ENCODE measurements at regions not wholly inside any gene's neighbourhood (a gene's known extent, or its start where the extent isn't known, plus 50 kb on each side); places are given as distances from the start of the nearest gene placed in this dataset.

GRCh38 chr9:113764572-113764971 lies 111.5 kb upstream of the ZNF618 start:
- intact Hi-C loops (cut with DNase I), result no loop called here
- ATAC-seq (no peak), DNase-seq (ENCODE audit: low spot score) (no peak)

GRCh38 chr9:113769412-113769811 lies 106.7 kb upstream of the ZNF618 start:
- ATAC-seq (no peak), DNase-seq (ENCODE audit: low spot score) (no peak)
- intact Hi-C loops (cut with DNase I), result no loop called here

GRCh38 chr9:113770396-113770795 lies 105.7 kb upstream of the ZNF618 start:
- DNase-seq (ENCODE audit: low spot score) (no peak), ATAC-seq (no peak)
- intact Hi-C loops (cut with DNase I), result no loop called here

- DNase-seq (ENCODE audit: low spot score), result no peak
- intact Hi-C loops (cut with DNase I), result no loop called here
- no peak for ATAC-seq
Observed at GRCh38 chr9:113771199-113771598, 104.9 kb upstream of the ZNF618 start.

GRCh38 chr9:113772121-113772810 lies 103.8 kb upstream of the ZNF618 start:
- DNase-seq (ENCODE audit: low spot score), result no peak
- peak; percentile 93 for ATAC-seq
- intact Hi-C loops (cut with DNase I), result no loop called here

GRCh38 chr9:113774963-113775362 lies 101.1 kb upstream of the ZNF618 start:
- intact Hi-C loops (cut with DNase I), result no loop called here
- DNase-seq (ENCODE audit: low spot score) (no peak), ATAC-seq (no peak)

- ATAC-seq, result no peak
- intact Hi-C loops (cut with DNase I), result no loop called here
- DNase-seq (ENCODE audit: low spot score), result no peak
Observed at GRCh38 chr9:113775749-113776148, 100.4 kb upstream of the ZNF618 start.

GRCh38 chr9:113776194-113776593 lies 99.9 kb upstream of the ZNF618 start:
- ATAC-seq, result no peak
- intact Hi-C loops (cut with DNase I), result no loop called here
- DNase-seq (ENCODE audit: low spot score), result no peak

- intact Hi-C loops (cut with DNase I), result loop anchor here (2.0 kb wide), 1 partner anchor 33 kb away; no protein-coding TSS in a partner anchor
- DNase-seq (ENCODE audit: low spot score), result no peak
- ATAC-seq, result no peak
Observed at GRCh38 chr9:113781381-113781780, 94.7 kb upstream of the ZNF618 start.

GRCh38 chr9:113781896-113782295 lies 94.2 kb upstream of the ZNF618 start:
- ATAC-seq, result no peak
- intact Hi-C loops (cut with DNase I), result loop anchor here (2.0 kb wide), 1 partner anchor 33 kb away; no protein-coding TSS in a partner anchor

GRCh38 chr9:113783475-113783874 lies 92.6 kb upstream of the ZNF618 start:
- DNase-seq (ENCODE audit: low spot score) (no peak), ATAC-seq (no peak)
- intact Hi-C loops (cut with DNase I), result no loop called here

More at GRCh38 chr9:113781896-113782295, 94.2 kb upstream of the ZNF618 start:
- DNase-seq (ENCODE audit: low spot score), result no peak

- ATAC-seq (peak; percentile 50), DNase-seq (ENCODE audit: low spot score) (no peak)
- intact Hi-C loops (cut with DNase I), result no loop called here
Observed at GRCh38 chr9:113785334-113785733, 90.8 kb upstream of the ZNF618 start.

GRCh38 chr9:113786071-113786470 lies 90.0 kb upstream of the ZNF618 start:
- intact Hi-C loops (cut with DNase I), result no loop called here
- DNase-seq (ENCODE audit: low spot score) (no peak), ATAC-seq (no peak)

GRCh38 chr9:113787871-113788270 lies 88.2 kb upstream of the ZNF618 start:
- DNase-seq (ENCODE audit: low spot score) (no peak), ATAC-seq (no peak)
- intact Hi-C loops (cut with DNase I), result no loop called here

GRCh38 chr9:113788616-113789330 lies 87.3 kb upstream of the ZNF618 start:
- DNase-seq (ENCODE audit: low spot score) (no peak), ATAC-seq (no peak)
- intact Hi-C loops (cut with DNase I), result no loop called here

GRCh38 chr9:113790093-113790492 lies 86.0 kb upstream of the ZNF618 start:
- no peak for DNase-seq (ENCODE audit: low spot score)
- intact Hi-C loops (cut with DNase I), result no loop called here

GRCh38 chr9:113793558-113793957 lies 82.6 kb upstream of the ZNF618 start:
- DNase-seq (ENCODE audit: low spot score) (no peak), ATAC-seq (peak; percentile 84)
- intact Hi-C loops (cut with DNase I), result no loop called here

More at GRCh38 chr9:113790093-113790492, 86.0 kb upstream of the ZNF618 start:
- ATAC-seq, result no peak

- intact Hi-C loops (cut with DNase I), result no loop called here
- ATAC-seq (no peak), DNase-seq (ENCODE audit: low spot score) (no peak)
Observed at GRCh38 chr9:113794721-113795120, 81.4 kb upstream of the ZNF618 start.

- intact Hi-C loops (cut with DNase I), result no loop called here
- DNase-seq (ENCODE audit: low spot score) (no peak), ATAC-seq (no peak)
Observed at GRCh38 chr9:113795811-113796392, 80.2 kb upstream of the ZNF618 start.
